ENCODE measurements at regions not wholly inside any gene's neighbourhood (a gene's known extent, or its start where the extent isn't known, plus 50 kb on each side); places are given as distances from the start of the nearest gene placed in this dataset.

- Histone ChIP-seq H3K9me3 (replicated peaks in 1 of 3) (no peaks in the 10 kb centered on the region), H3K36me3 (replicated peaks in 1 of 2) (no peaks in the 10 kb centered on the region), H3K27ac (no peak overlapping the region), H3K4me3 (no peak overlapping the region), H3K27me3 (no peaks in the 10 kb centered on the region), H3K4me1 (replicated peaks in 1 of 2) (no peaks in the 10 kb centered on the region)
- WGBS, 4 donors: 90 to 98% (median 91%) methylated on average over 3 of the region's 3 CpGs
- TF ChIP-seq CTCF (IDR thresholded peaks at IDR 0.05) (no peak), POLR2A (IDR thresholded peaks at IDR 0.05) (no peak)
- DNase-seq: no peak
- intact Hi-C loops (cut with DNase I): no loop called here
Measured at GRCh38 chr4:24322995-24323394, 261.4 kb downstream of the DHX15 start.

GRCh38 chr4:24322511-24322910 lies 261.8 kb downstream of the DHX15 start:
- 40 to 73% (median 53%) methylated on average over 1 of the region's 1 CpG for WGBS, 4 donors
- no peak for TF ChIP-seq POLR2A (IDR thresholded peaks at IDR 0.05)
- no peak for TF ChIP-seq CTCF (IDR thresholded peaks at IDR 0.05)
- Histone ChIP-seq H3K27me3 (no peaks in the 10 kb centered on the region), H3K36me3 (replicated peaks in 1 of 2) (no peaks in the 10 kb centered on the region), H3K9me3 (replicated peaks in 1 of 3) (no peaks in the 10 kb centered on the region), H3K4me3 (no peak overlapping the region), H3K4me1 (replicated peaks in 1 of 2) (no peaks in the 10 kb centered on the region), H3K27ac (no peak overlapping the region)
- no peak for DNase-seq
- intact Hi-C loops (cut with DNase I): no loop called here

- Histone ChIP-seq H3K4me3 (no peak overlapping the region), H3K36me3 (replicated peaks in 1 of 2) (no peaks in the 10 kb centered on the region), H3K27me3 (no peaks in the 10 kb centered on the region), H3K9me3 (replicated peaks in 1 of 3) (no peaks in the 10 kb centered on the region), H3K4me1 (replicated peaks in 1 of 2) (no peaks in the 10 kb centered on the region), H3K27ac (no peak overlapping the region)
- intact Hi-C loops (cut with DNase I): no loop called here
- no peak for DNase-seq
- 44 to 60% (median 52%) methylated on average over 6 of the region's 6 CpGs for WGBS, 4 donors
- TF ChIP-seq CTCF (IDR thresholded peaks at IDR 0.05) (no peak), POLR2A (IDR thresholded peaks at IDR 0.05) (no peak)
Measured at GRCh38 chr4:24321616-24322015, 262.7 kb downstream of the DHX15 start.

GRCh38 chr4:24321131-24321530 lies 263.2 kb downstream of the DHX15 start:
- no peak for DNase-seq
- intact Hi-C loops (cut with DNase I): no loop called here
- H3K9me3 ChIP-seq (replicated peaks in 1 of 3): no peaks in the 10 kb centered on the region
- TF ChIP-seq CTCF (IDR thresholded peaks at IDR 0.05): no peak
- TF ChIP-seq POLR2A (IDR thresholded peaks at IDR 0.05): no peak
- WGBS, 4 donors: 62 to 81% (median 77%) methylated on average over 6 of the region's 6 CpGs
- H3K4me3 ChIP-seq: no peak overlapping the region
- no peaks in the 10 kb centered on the region for H3K36me3 ChIP-seq (replicated peaks in 1 of 2)
- H3K4me1 ChIP-seq (replicated peaks in 1 of 2): no peaks in the 10 kb centered on the region
- no peaks in the 10 kb centered on the region for H3K27me3 ChIP-seq
- H3K27ac ChIP-seq: no peak overlapping the region
